ENCODE measurements at regions not wholly inside any gene's neighbourhood (a gene's known extent, or its start where the extent isn't known, plus 50 kb on each side); places are given as distances from the start of the nearest gene placed in this dataset.

DNA sequence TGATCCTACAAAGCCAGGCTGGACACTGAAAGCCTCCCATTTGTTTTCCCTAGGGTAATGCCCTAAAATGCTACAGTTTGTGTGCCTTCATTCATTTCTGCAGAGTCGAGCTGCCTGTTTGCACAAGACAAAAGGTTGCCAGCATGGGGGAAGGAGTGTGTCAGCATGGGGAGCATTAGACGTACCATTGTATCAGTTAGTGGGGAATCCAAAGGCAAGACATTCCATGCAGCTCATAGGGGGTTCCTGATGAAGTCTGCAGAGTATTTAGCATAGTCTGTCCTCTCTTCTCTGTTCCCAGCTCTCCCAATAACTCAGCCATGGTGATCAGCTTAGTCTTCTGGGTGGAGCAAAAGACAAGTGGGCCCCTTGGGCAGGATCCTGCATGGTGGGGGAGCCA, 276.9 kb upstream of the PCDH7 start:
- Histone ChIP-seq H3K9me3 (ENCODE audit: control extremely low read depth in 1 of 5, control insufficient read depth in 4 of 5, insufficient read depth in 2 of 5, low read depth in 1 of 5, low read length in 4 of 5) (no peaks in the 10 kb centered on the region), H3K36me3 (ENCODE audit: control insufficient read depth in 4 of 4, insufficient read depth in 4 of 4, low read length in 3 of 4) (no peaks in the 10 kb centered on the region), H3K27me3 (replicated peaks in 2 of 5; ENCODE audit: control insufficient read depth in 4 of 5, insufficient read depth in 5 of 5, low read length in 4 of 5) (no peaks in the 10 kb centered on the region), H3K4me3 (ENCODE audit: control insufficient read depth in 1 of 7, extremely low read depth in 1 of 7, insufficient read depth in 4 of 7, low read depth in 2 of 7, low read length in 6 of 7) (no peak overlapping the region), H3K27ac (ENCODE audit: insufficient read depth in 1 of 2, low read depth in 1 of 2, low read length in 2 of 2, poor library complexity in 1 of 2, severe bottlenecking in 2 of 2) (no peak overlapping the region), H3K4me1 (ENCODE audit: control extremely low read depth in 1 of 4, control insufficient read depth in 4 of 4, insufficient read depth in 4 of 4, low read length in 3 of 4) (no peaks in the 10 kb centered on the region)
- ChIA-PET CTCF (no interaction called here), POLR2A (no interaction called here)
- no peak for DNase-seq
- WGBS (ENCODE audit: insufficient coverage): 68% methylated on average over 2 of the region's 2 CpGs

DNA sequence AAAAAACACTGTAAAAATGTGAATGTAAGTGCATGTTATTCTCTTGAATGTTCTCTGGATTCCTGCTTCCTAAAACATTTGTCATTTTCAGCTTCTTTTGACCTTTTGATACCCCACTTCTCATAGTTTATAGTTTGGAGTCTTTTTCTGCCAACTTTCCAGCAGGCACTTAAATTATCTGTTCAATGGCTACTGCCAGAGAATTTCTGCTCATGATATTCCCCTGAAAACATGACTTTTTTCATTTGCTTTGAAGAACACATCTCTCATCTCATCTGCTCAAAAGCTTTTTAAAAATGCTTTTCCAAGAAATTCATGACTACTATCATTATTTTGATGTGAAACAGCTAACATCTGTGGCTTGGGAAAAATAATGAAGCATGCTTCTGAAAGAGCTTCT, 269.7 kb upstream of the PCDH7 start:
- Histone ChIP-seq H3K36me3 (ENCODE audit: control insufficient read depth in 4 of 4, insufficient read depth in 4 of 4, low read length in 3 of 4) (no peaks in the 10 kb centered on the region), H3K4me3 (ENCODE audit: control insufficient read depth in 1 of 7, extremely low read depth in 1 of 7, insufficient read depth in 4 of 7, low read depth in 2 of 7, low read length in 6 of 7) (no peak overlapping the region)

DNA sequence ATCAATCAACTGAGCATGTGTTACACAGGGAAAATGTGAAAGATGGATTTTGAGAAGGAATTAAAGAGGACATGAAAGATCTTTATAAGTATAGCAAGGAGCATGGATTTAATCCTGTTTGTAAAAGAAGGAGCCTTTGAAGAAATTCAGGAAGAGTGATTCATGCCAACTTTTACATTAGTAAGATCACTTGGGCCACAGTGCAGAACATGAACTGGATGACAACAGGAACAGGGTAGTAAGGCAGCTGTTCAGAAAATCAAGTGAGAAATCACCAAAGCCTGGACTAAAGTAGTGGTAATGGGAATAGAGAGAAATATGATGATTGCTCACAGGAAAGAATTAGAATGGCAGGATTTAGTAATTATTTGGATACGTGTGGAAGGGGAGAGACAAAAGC, 265.7 kb upstream of the PCDH7 start:
- no peaks in the 10 kb centered on the region for H3K27me3 ChIP-seq (replicated peaks in 2 of 5; ENCODE audit: control insufficient read depth in 4 of 5, insufficient read depth in 5 of 5, low read length in 4 of 5)
- no peaks in the 10 kb centered on the region for H3K36me3 ChIP-seq (ENCODE audit: control insufficient read depth in 4 of 4, insufficient read depth in 4 of 4, low read length in 3 of 4)
- H3K27ac ChIP-seq (ENCODE audit: insufficient read depth in 1 of 2, low read depth in 1 of 2, low read length in 2 of 2, poor library complexity in 1 of 2, severe bottlenecking in 2 of 2): no peak overlapping the region
- ChIA-PET POLR2A (no interaction called here), CTCF (no interaction called here)
- no peak for DNase-seq
- no peak overlapping the region for H3K4me3 ChIP-seq (ENCODE audit: control insufficient read depth in 1 of 7, extremely low read depth in 1 of 7, insufficient read depth in 4 of 7, low read depth in 2 of 7, low read length in 6 of 7)
- H3K9me3 ChIP-seq (ENCODE audit: control extremely low read depth in 1 of 5, control insufficient read depth in 4 of 5, insufficient read depth in 2 of 5, low read depth in 1 of 5, low read length in 4 of 5): no peaks in the 10 kb centered on the region
- 100% methylated on average over 1 of the region's 1 CpG for WGBS (ENCODE audit: insufficient coverage)
- no peaks in the 10 kb centered on the region for H3K4me1 ChIP-seq (ENCODE audit: control extremely low read depth in 1 of 4, control insufficient read depth in 4 of 4, insufficient read depth in 4 of 4, low read length in 3 of 4)

More for the DNA sequence above, 269.7 kb upstream of the PCDH7 start:
- DNase-seq: no peak
- CTCF ChIA-PET: no interaction called here
- POLR2A ChIA-PET: no interaction called here
- H3K9me3 ChIP-seq (ENCODE audit: control extremely low read depth in 1 of 5, control insufficient read depth in 4 of 5, insufficient read depth in 2 of 5, low read depth in 1 of 5, low read length in 4 of 5): no peaks in the 10 kb centered on the region
- H3K4me1 ChIP-seq (ENCODE audit: control extremely low read depth in 1 of 4, control insufficient read depth in 4 of 4, insufficient read depth in 4 of 4, low read length in 3 of 4): no peaks in the 10 kb centered on the region
- no peak overlapping the region for H3K27ac ChIP-seq (ENCODE audit: insufficient read depth in 1 of 2, low read depth in 1 of 2, low read length in 2 of 2, poor library complexity in 1 of 2, severe bottlenecking in 2 of 2)
- H3K27me3 ChIP-seq (replicated peaks in 2 of 5; ENCODE audit: control insufficient read depth in 4 of 5, insufficient read depth in 5 of 5, low read length in 4 of 5): no peaks in the 10 kb centered on the region

DNA sequence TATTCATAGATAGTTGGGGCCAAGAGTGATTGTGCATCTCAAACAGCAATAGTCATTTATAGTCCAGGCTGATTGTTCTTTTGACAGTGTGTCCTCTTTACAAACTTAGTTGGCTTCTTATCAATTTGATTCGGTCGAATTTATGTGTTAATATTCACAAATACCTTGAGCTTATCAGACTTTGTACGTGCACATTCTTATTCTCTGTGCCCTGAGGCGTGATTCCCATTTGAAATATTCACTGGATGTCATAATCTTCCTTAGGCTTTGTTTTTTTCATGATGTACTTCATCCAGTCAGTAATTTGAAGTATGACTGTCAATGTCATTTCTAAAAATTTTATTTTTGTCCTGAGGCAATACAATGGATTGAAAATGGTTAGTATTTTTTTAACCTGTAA, 263.5 kb upstream of the PCDH7 start:
- Histone ChIP-seq H3K27me3 (replicated peaks in 2 of 5; ENCODE audit: control insufficient read depth in 4 of 5, insufficient read depth in 5 of 5, low read length in 4 of 5) (no peaks in the 10 kb centered on the region), H3K4me3 (ENCODE audit: control insufficient read depth in 1 of 7, extremely low read depth in 1 of 7, insufficient read depth in 4 of 7, low read depth in 2 of 7, low read length in 6 of 7) (no peak overlapping the region), H3K36me3 (ENCODE audit: control insufficient read depth in 4 of 4, insufficient read depth in 4 of 4, low read length in 3 of 4) (no peaks in the 10 kb centered on the region), H3K9me3 (ENCODE audit: control extremely low read depth in 1 of 5, control insufficient read depth in 4 of 5, insufficient read depth in 2 of 5, low read depth in 1 of 5, low read length in 4 of 5) (no peaks in the 10 kb centered on the region), H3K4me1 (ENCODE audit: control extremely low read depth in 1 of 4, control insufficient read depth in 4 of 4, insufficient read depth in 4 of 4, low read length in 3 of 4) (no peaks in the 10 kb centered on the region), H3K27ac (ENCODE audit: insufficient read depth in 1 of 2, low read depth in 1 of 2, low read length in 2 of 2, poor library complexity in 1 of 2, severe bottlenecking in 2 of 2) (no peak overlapping the region)
- whole genome bisulfite sequencing (ENCODE audit: insufficient coverage): 82% methylated on average over 4 of the region's 4 CpGs
- DNase-seq: no peak
- POLR2A ChIA-PET: no interaction called here
- CTCF ChIA-PET: no interaction called here

DNA sequence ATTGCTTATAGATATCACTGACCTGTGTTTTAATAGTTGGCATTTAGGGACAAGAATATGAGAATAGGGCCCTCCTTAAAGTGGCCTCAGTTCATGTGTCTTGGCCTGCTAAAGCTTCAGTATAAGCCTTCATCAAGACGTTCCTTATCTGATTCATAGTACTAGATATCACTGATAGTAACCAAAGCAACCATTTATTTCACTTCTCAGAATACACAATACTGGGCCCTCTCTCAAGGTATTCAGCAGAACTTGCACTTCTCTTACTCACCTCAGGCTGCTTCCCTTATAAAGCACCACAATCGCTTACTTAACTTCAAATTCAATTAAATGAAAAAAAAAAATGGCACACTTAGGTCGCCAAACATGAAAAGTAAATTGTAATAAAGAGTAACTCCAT, 259.4 kb upstream of the PCDH7 start:
- CTCF ChIA-PET: no interaction called here
- H3K4me1 ChIP-seq (ENCODE audit: control extremely low read depth in 1 of 4, control insufficient read depth in 4 of 4, insufficient read depth in 4 of 4, low read length in 3 of 4): no peaks in the 10 kb centered on the region
- H3K27ac ChIP-seq (ENCODE audit: insufficient read depth in 1 of 2, low read depth in 1 of 2, low read length in 2 of 2, poor library complexity in 1 of 2, severe bottlenecking in 2 of 2): no peak overlapping the region
- 57% methylated on average over 1 of the region's 3 CpGs for WGBS (ENCODE audit: insufficient coverage)
- no peaks in the 10 kb centered on the region for H3K27me3 ChIP-seq (replicated peaks in 2 of 5; ENCODE audit: control insufficient read depth in 4 of 5, insufficient read depth in 5 of 5, low read length in 4 of 5)
- POLR2A ChIA-PET: no interaction called here
- no peak for DNase-seq
- no peaks in the 10 kb centered on the region for H3K36me3 ChIP-seq (ENCODE audit: control insufficient read depth in 4 of 4, insufficient read depth in 4 of 4, low read length in 3 of 4)
- H3K4me3 ChIP-seq (ENCODE audit: control insufficient read depth in 1 of 7, extremely low read depth in 1 of 7, insufficient read depth in 4 of 7, low read depth in 2 of 7, low read length in 6 of 7): no peak overlapping the region
- H3K9me3 ChIP-seq (ENCODE audit: control extremely low read depth in 1 of 5, control insufficient read depth in 4 of 5, insufficient read depth in 2 of 5, low read depth in 1 of 5, low read length in 4 of 5): no peaks in the 10 kb centered on the region

DNA sequence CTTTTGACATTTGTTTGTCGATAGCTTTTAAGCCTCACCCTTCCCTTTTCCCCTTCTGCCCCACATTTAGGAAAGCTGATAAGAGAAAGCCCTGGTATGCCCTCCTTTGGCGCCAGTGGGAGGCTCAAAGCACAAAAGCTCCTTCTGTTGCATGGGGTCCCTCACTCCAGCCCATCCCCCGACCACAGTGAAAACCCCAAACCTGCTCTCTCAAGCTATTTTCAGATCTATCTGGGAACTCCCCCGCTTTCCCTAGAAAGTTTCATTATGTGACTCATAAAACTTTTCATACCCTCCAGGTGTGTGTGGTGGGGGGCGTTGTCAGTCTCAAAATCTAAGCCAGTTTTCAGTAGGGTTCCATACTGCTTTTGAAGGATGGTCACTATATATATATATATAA, 259.0 kb upstream of the PCDH7 start:
- DNase-seq: no peak
- H3K27me3 ChIP-seq (replicated peaks in 2 of 5; ENCODE audit: control insufficient read depth in 4 of 5, insufficient read depth in 5 of 5, low read length in 4 of 5): no peaks in the 10 kb centered on the region
- H3K27ac ChIP-seq (ENCODE audit: insufficient read depth in 1 of 2, low read depth in 1 of 2, low read length in 2 of 2, poor library complexity in 1 of 2, severe bottlenecking in 2 of 2): no peak overlapping the region
- H3K4me1 ChIP-seq (ENCODE audit: control extremely low read depth in 1 of 4, control insufficient read depth in 4 of 4, insufficient read depth in 4 of 4, low read length in 3 of 4): no peaks in the 10 kb centered on the region
- H3K36me3 ChIP-seq (ENCODE audit: control insufficient read depth in 4 of 4, insufficient read depth in 4 of 4, low read length in 3 of 4): no peaks in the 10 kb centered on the region
- ChIA-PET POLR2A (no interaction called here), CTCF (no interaction called here)
- H3K4me3 ChIP-seq (ENCODE audit: control insufficient read depth in 1 of 7, extremely low read depth in 1 of 7, insufficient read depth in 4 of 7, low read depth in 2 of 7, low read length in 6 of 7): no peak overlapping the region
- WGBS (ENCODE audit: insufficient coverage): 74% methylated on average over 2 of the region's 5 CpGs
- no peaks in the 10 kb centered on the region for H3K9me3 ChIP-seq (ENCODE audit: control extremely low read depth in 1 of 5, control insufficient read depth in 4 of 5, insufficient read depth in 2 of 5, low read depth in 1 of 5, low read length in 4 of 5)

DNA sequence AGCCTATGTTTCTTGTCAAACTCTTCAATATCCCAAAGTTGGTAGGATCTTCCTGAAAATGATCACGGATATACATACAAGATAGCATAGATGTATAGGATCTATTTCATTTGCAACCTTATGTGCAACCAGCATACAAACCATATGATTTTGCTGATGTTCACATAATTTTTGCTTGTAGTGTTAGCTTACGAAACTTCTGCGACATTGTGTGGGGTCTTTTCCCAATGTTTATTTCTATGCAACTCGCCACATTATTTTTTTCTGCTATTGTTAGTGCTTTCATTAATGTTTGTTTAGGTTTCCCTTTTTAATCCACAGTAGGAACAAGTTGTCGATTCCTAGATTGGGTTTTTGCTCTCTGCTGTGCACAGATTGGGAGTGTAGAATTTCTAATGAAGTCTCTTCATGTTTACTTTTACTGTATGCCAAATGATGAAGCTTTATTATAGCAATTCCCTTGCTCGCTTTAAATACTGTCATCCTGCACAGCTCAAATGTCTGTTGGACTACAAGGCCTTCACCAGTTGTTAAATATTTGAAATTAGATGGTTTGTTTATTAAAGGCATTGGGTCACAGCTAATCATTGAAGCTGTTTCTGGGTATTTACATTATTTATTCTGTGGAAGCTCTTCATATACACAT, 257.6 kb upstream of the PCDH7 start:
- 100% methylated on average over 2 of the region's 6 CpGs for WGBS (ENCODE audit: insufficient coverage)
- Histone ChIP-seq H3K4me3 (ENCODE audit: control insufficient read depth in 1 of 7, extremely low read depth in 1 of 7, insufficient read depth in 4 of 7, low read depth in 2 of 7, low read length in 6 of 7) (no peak overlapping the region), H3K4me1 (ENCODE audit: control extremely low read depth in 1 of 4, control insufficient read depth in 4 of 4, insufficient read depth in 4 of 4, low read length in 3 of 4) (no peaks in the 10 kb centered on the region), H3K9me3 (ENCODE audit: control extremely low read depth in 1 of 5, control insufficient read depth in 4 of 5, insufficient read depth in 2 of 5, low read depth in 1 of 5, low read length in 4 of 5) (no peaks in the 10 kb centered on the region), H3K27me3 (replicated peaks in 2 of 5; ENCODE audit: control insufficient read depth in 4 of 5, insufficient read depth in 5 of 5, low read length in 4 of 5) (no peaks in the 10 kb centered on the region), H3K27ac (ENCODE audit: insufficient read depth in 1 of 2, low read depth in 1 of 2, low read length in 2 of 2, poor library complexity in 1 of 2, severe bottlenecking in 2 of 2) (no peak overlapping the region), H3K36me3 (ENCODE audit: control insufficient read depth in 4 of 4, insufficient read depth in 4 of 4, low read length in 3 of 4) (no peaks in the 10 kb centered on the region)
- ChIA-PET POLR2A (no interaction called here), CTCF (no interaction called here)
- no peak for DNase-seq
